IPS-15b (cell line): ENCODE measurements at regions not wholly inside any gene's neighbourhood (a gene's known extent, or its start where the extent isn't known, plus 50 kb on each side); places are given as distances from the start of the nearest gene placed in this dataset.

Source experiments
- H3K27me3 ChIP-seq: one replicate; pipeline ENCODE4 v1.6.1; 2013; ENCODE audit warnings: low read length; ENCODE audit not compliant: control insufficient read depth, insufficient read depth
- H3K36me3 ChIP-seq: one replicate; pipeline ENCODE4 v1.6.1; 2013; ENCODE audit warnings: low read length; ENCODE audit not compliant: control insufficient read depth, insufficient read depth
- H3K4me1 ChIP-seq: one replicate; pipeline ENCODE4 v1.6.1; 2013; ENCODE audit warnings: mild to moderate bottlenecking, low read length; ENCODE audit not compliant: control insufficient read depth, insufficient read depth
- H3K4me3 ChIP-seq: one replicate; pipeline ENCODE4 v1.5.1; 2013; ENCODE audit warnings: low read depth, low read length
- H3K9ac ChIP-seq: one replicate; pipeline ENCODE4 v1.6.1; 2013; ENCODE audit warnings: low read depth, mild to moderate bottlenecking, low read length
- H3K9me3 ChIP-seq: one replicate; pipeline ENCODE4 v1.6.1; 2013; ENCODE audit warnings: mild to moderate bottlenecking, low read length; ENCODE audit not compliant: control insufficient read depth, insufficient read depth

DNA sequence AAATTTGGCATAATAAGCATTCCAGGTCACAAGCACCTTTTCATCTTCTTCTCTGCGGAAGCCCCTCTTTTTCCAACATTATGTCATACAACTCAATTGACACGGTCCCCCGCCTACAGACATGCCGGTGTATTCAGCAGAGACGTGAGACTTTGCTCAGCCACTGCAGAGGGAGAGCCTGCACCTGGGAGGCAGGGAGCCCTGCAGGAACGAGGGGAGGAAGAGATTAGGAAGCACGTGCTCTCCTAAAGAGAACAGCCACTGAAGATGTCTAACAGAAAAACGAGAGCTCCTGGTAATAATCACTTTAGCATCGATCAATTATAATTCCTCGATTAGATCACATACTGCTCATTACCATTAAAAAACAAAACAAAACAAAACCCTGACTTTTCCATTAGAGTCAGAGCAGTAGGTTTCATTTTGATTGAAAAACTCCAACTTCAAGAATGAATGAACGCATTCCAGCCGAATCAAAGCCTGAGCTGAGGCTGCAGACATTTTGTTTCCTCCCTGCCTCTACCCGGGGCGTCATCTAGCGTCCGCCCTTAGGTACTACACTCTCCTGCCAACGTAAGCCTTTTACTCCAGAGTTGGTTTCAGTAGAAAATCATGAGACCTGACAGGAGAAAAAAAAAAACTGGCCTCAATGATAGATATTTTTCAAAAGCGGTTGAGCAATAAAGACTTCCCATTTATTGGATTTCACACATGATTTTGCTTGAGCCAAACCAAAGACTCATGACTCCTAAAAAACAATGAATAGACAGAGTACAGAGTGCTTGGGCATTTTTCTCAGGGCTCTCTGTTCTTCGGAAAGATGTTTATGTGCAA, 194.5 kb downstream of the KATNAL1 start:
- Histone ChIP-seq H3K4me3 (no peak overlapping the region), H3K4me1 (peaks cover 9% of the 10 kb centered on the region)

DNA sequence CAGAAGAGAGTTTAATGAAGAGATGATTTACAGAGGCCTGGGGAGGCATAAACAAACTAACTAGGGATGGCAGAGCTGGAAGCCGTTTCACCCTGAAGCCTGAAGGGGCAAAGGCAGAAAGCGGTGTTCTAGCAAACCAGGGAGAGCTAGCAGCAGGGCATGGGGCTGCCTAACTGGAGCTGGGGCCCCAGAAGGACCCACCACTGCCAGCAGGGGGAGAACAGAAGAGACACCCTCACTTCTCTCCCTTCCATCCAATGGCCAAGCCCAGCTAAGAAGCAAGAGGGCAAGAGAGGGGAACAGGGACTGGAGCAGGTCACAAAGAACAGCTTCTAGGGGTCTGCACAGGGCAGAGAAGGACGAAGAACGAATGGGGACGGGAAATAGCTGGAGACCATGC, 195.5 kb downstream of the KATNAL1 start:
- H3K27me3 ChIP-seq, result peaks cover 4% of the 10 kb centered on the region
- H3K9me3 ChIP-seq, result no peaks in the 10 kb centered on the region
- H3K4me3 ChIP-seq, result no peak overlapping the region
- peaks cover 9% of the 10 kb centered on the region for H3K4me1 ChIP-seq
- H3K9ac ChIP-seq, result no peak overlapping the region
- H3K36me3 ChIP-seq, result no peaks in the 10 kb centered on the region

More for the DNA sequence above, 194.5 kb downstream of the KATNAL1 start:
- H3K9me3 ChIP-seq, result no peaks in the 10 kb centered on the region
- H3K36me3 ChIP-seq, result no peaks in the 10 kb centered on the region
- H3K27me3 ChIP-seq, result peaks cover 4% of the 10 kb centered on the region
- no peak overlapping the region for H3K9ac ChIP-seq

GRCh38 chr13:30110301-30111070, 196.9 kb downstream of the KATNAL1 start:
- Histone ChIP-seq H3K27me3 (peaks cover 4% of the 10 kb centered on the region), H3K36me3 (no peaks in the 10 kb centered on the region), H3K4me1 (peaks cover 9% of the 10 kb centered on the region), H3K4me3 (no peak overlapping the region), H3K9me3 (no peaks in the 10 kb centered on the region), H3K9ac (no peak overlapping the region)

GRCh38 chr13:30109471-30110135, 197.7 kb downstream of the KATNAL1 start:
- H3K27me3 ChIP-seq, result peaks cover 4% of the 10 kb centered on the region
- H3K4me3 ChIP-seq, result no peak overlapping the region
- peaks cover 9% of the 10 kb centered on the region for H3K4me1 ChIP-seq
- no peak overlapping the region for H3K9ac ChIP-seq
- no peaks in the 10 kb centered on the region for H3K36me3 ChIP-seq
- no peaks in the 10 kb centered on the region for H3K9me3 ChIP-seq

DNA sequence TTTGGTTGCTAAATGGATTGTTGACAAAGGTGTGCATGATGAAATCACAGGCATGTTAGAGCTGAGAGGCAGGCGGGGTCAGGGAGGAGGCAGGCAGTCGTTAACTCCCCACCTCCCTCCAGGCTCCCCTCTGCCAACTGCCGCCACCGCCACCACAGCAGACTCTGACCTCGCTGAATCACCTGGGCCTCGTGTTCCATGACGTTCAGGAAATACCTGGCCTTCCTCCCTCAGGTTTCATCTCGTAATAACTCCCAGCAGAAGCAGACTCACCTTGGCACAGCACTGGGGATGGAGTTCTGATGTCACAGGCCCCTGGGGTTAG, 198.5 kb downstream of the KATNAL1 start:
- H3K9me3 ChIP-seq, result no peaks in the 10 kb centered on the region
- peaks cover 5% of the 10 kb centered on the region for H3K4me1 ChIP-seq
- H3K9ac ChIP-seq, result no peak overlapping the region
- peaks cover 4% of the 10 kb centered on the region for H3K27me3 ChIP-seq
- no peaks in the 10 kb centered on the region for H3K36me3 ChIP-seq
- H3K4me3 ChIP-seq, result no peak overlapping the region

- no peaks in the 10 kb centered on the region for H3K4me1 ChIP-seq
- H3K4me3 ChIP-seq, result no peak overlapping the region
- H3K36me3 ChIP-seq, result no peaks in the 10 kb centered on the region
- H3K9ac ChIP-seq, result no peak overlapping the region
- H3K9me3 ChIP-seq, result no peaks in the 10 kb centered on the region
- no peaks in the 10 kb centered on the region for H3K27me3 ChIP-seq
Measured at GRCh38 chr13:30108216-30108912, 199.0 kb downstream of the KATNAL1 start.

GRCh38 chr13:30107521-30108136, 199.7 kb downstream of the KATNAL1 start:
- Histone ChIP-seq H3K27me3 (no peaks in the 10 kb centered on the region), H3K4me1 (no peaks in the 10 kb centered on the region), H3K36me3 (no peaks in the 10 kb centered on the region), H3K9me3 (no peaks in the 10 kb centered on the region), H3K9ac (no peak overlapping the region), H3K4me3 (no peak overlapping the region)

- no peaks in the 10 kb centered on the region for H3K9me3 ChIP-seq
- H3K9ac ChIP-seq, result no peak overlapping the region
- no peak overlapping the region for H3K4me3 ChIP-seq
- H3K27me3 ChIP-seq, result no peaks in the 10 kb centered on the region
- H3K4me1 ChIP-seq, result no peaks in the 10 kb centered on the region
- H3K36me3 ChIP-seq, result no peaks in the 10 kb centered on the region
Measured at GRCh38 chr13:30107121-30107520, 200.2 kb downstream of the KATNAL1 start.

DNA sequence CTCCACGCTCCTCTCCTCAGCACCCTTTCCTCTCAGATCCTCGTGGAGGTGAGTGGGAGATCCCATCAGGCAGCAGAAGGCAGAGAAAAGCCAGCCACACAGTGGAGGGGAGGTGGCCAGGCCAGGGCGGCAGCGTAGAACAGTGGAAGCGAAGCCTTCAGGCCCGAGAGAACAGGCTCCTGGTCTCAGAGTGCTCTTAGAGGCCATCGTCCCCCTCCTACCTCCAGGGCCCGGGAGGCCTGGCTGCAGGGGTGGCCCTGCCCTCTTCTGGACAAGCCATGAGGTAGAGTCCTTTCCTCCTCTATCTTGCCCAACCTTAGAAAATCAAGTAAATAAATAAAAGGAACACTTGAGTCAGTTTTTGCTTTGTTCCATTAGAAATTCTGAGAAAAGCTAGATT, 202.0 kb downstream of the KATNAL1 start:
- no peak overlapping the region for H3K4me3 ChIP-seq
- no peaks in the 10 kb centered on the region for H3K36me3 ChIP-seq

DNA sequence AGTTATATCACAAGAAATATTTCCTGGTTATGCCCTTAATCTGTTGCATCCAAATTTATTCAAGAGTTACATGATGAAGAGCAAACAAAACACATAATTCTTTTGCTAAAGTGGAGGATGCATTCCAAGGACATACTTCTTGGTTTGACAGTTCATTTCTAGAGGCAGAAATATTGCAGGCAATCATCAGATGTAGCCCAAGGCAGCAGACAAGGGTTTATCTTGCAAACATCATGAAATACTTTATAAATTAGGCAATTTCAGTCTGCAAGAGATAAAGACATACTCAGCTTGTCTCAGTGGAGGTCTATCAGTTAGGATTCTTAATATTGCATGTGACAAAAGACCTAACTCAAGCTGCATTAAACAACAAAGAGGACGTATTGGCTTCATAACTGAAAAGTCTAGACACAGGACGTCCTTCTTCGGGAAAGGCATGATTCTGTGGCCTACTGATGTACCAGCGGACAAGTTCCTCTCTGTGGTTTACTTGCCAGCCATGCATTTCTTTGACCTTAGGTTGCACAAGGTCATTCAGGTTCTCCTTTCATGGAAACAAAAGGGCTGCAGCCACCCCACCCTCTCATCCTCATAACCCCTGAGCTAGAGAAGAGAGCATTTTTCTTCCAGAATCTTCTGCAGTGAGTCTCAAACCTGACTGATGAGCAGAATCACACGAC, 204.1 kb downstream of the KATNAL1 start:
- H3K9ac ChIP-seq, result no peak overlapping the region
- no peaks in the 10 kb centered on the region for H3K4me1 ChIP-seq
- no peaks in the 10 kb centered on the region for H3K36me3 ChIP-seq
- H3K9me3 ChIP-seq, result no peaks in the 10 kb centered on the region
- no peak overlapping the region for H3K4me3 ChIP-seq
- H3K27me3 ChIP-seq, result no peaks in the 10 kb centered on the region

More for the DNA sequence above, 202.0 kb downstream of the KATNAL1 start:
- Histone ChIP-seq H3K9me3 (no peaks in the 10 kb centered on the region), H3K4me1 (no peaks in the 10 kb centered on the region), H3K9ac (no peak overlapping the region), H3K27me3 (no peaks in the 10 kb centered on the region)

DNA sequence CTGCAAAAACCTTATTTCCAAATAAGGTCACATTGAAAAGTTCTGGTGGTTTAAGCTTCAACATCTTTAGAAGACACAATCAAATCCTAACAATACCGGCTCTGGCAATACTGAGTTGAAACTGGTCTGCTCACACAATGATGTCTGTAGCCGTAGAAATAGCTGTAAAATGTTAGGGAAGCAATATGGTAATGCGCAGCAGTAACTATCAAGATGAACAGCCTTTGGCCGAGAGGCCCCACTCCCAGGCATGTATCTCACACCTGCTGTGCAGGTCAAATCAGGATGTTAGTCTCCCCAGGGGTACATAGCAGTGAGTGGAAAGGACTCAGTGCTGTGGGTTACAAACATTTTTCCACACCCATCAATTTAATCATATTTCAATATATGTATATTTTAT, 207.1 kb downstream of the KATNAL1 start:
- no peaks in the 10 kb centered on the region for H3K4me1 ChIP-seq
- H3K9ac ChIP-seq, result no peak overlapping the region
- H3K36me3 ChIP-seq, result no peaks in the 10 kb centered on the region
- H3K27me3 ChIP-seq, result no peaks in the 10 kb centered on the region
- no peak overlapping the region for H3K4me3 ChIP-seq
- H3K9me3 ChIP-seq, result no peaks in the 10 kb centered on the region
